ENCODE measurements at regions not wholly inside any gene's neighbourhood (a gene's known extent, or its start where the extent isn't known, plus 50 kb on each side); places are given as distances from the start of the nearest gene placed in this dataset.

GRCh38 chr4:136551753-136552152, 980.5 kb downstream of the PCDH18 start:
- no peak for TF ChIP-seq REST (IDR thresholded peaks at IDR 0.05; ENCODE audit: insufficient replicate concordance, low read depth)
- no peak for TF ChIP-seq GABPA (IDR thresholded peaks at IDR 0.05; ENCODE audit: low read depth)

Data from HL-60 (cell line).